Keratinocyte (primary cell): ENCODE measurements at regions not wholly inside any gene's neighbourhood (a gene's known extent, or its start where the extent isn't known, plus 50 kb on each side); places are given as distances from the start of the nearest gene placed in this dataset.

Experiments used
- DNase-seq: peaks from one replicate; pipeline ENCODE4 v3.0.0-alpha.2; 2011; ENCODE audit warnings: low read depth, missing footprints, low spot score
- FAIRE-seq: peaks from 2 replicates; lab custom pipeline; 2011; peaks lifted over from hg19 to GRCh38; lab: Jason Lieb, UNC
- H2AFZ ChIP-seq: 2 replicates; pipeline ENCODE4 v1.6.0; 2012; ENCODE audit warnings: low read length, control low read depth, inconsistent platforms; ENCODE audit not compliant: control insufficient read depth
- H3K27ac ChIP-seq: 2 replicates; pipeline ENCODE4 v1.5.1; 2011; ENCODE audit warnings: low read length; ENCODE audit not compliant: control insufficient read depth, insufficient read depth
- H3K27me3 ChIP-seq: 3 replicates; pipeline ENCODE4 v1.6.0; 2011; ENCODE audit warnings: low read length; ENCODE audit not compliant: control insufficient read depth, insufficient read depth; ENCODE audit errors: extremely low read depth
- H3K36me3 ChIP-seq, 2 experiments: 2 replicates in 1 of 2; 3 replicates in 1 of 2; pipeline ENCODE4 v1.5.1; 2011; ENCODE audit warnings: low read length in 2 of 2, mild to moderate bottlenecking in 1 of 2; ENCODE audit not compliant: control insufficient read depth in 2 of 2, insufficient read depth in 2 of 2; ENCODE audit errors: extremely low read depth in 1 of 2
- H3K4me1 ChIP-seq: 3 replicates; pipeline ENCODE4 v1.5.1; 2011; ENCODE audit warnings: low read length; ENCODE audit not compliant: control insufficient read depth, insufficient read depth; ENCODE audit errors: extremely low read depth
- H3K4me2 ChIP-seq: 3 replicates; pipeline ENCODE4 v1.6.0; 2011; ENCODE audit warnings: low read depth, low read length; ENCODE audit not compliant: control insufficient read depth, insufficient read depth; ENCODE audit errors: extremely low read depth
- H3K4me3 ChIP-seq, 3 experiments: fragments of 200-600 bp in 1 of 3; sonication (generic) in 1 of 3; 2 replicates in 2 of 3; 3 replicates in 1 of 3; pipeline ENCODE4 v1.5.1; 2011 to 2016; ENCODE audit warnings: low read length in 3 of 3, mild to moderate bottlenecking in 3 of 3, control low read depth in 2 of 3, inconsistent platforms in 1 of 3, low read depth in 1 of 3, mixed read lengths in 1 of 3, mixed run types in 1 of 3, moderate library complexity in 1 of 3; ENCODE audit not compliant: control insufficient read depth in 2 of 3, insufficient read depth in 2 of 3; ENCODE audit errors: extremely low read depth in 1 of 3
- H3K79me2 ChIP-seq: 2 replicates; pipeline ENCODE4 v1.6.0; 2012; ENCODE audit warnings: low read length; ENCODE audit not compliant: control insufficient read depth, insufficient read depth
- H3K9ac ChIP-seq: 3 replicates; pipeline ENCODE4 v1.6.0; 2011; ENCODE audit warnings: low read length; ENCODE audit not compliant: control insufficient read depth, insufficient read depth; ENCODE audit errors: extremely low read depth
- H3K9me1 ChIP-seq: 3 replicates; pipeline ENCODE4 v1.6.0; 2011; ENCODE audit warnings: low read length; ENCODE audit not compliant: control insufficient read depth, insufficient read depth; ENCODE audit errors: extremely low read depth
- H3K9me3 ChIP-seq: 2 replicates; pipeline ENCODE4 v1.5.1; 2012; ENCODE audit warnings: low read depth, low read length; ENCODE audit not compliant: control insufficient read depth
- H4K20me1 ChIP-seq: 3 replicates; pipeline ENCODE4 v1.6.0; 2011; ENCODE audit warnings: low read length; ENCODE audit not compliant: control insufficient read depth, insufficient read depth; ENCODE audit errors: extremely low read depth
- EZH2 ChIP-seq: IDR thresholded peaks from one replicate; pipeline ENCODE4 v1.6.1; 2012; ENCODE audit warnings: inconsistent platforms, mild to moderate bottlenecking, low read length, moderate library complexity
- dilution Hi-C: fragments of 300-500 bp; cut with MboI; formaldehyde crosslinking; loops from one replicate; pipeline ENCODE4 v1.7.0; 2020; ENCODE audit warnings: low sequenced_read_pairs; ENCODE audit not compliant: extremely low pct_ligation_motif_present
- TF ChIP-seq, protein P1 (sequence below), 3 experiments: IDR thresholded peaks in 1 of 3; conservative IDR thresholded peaks in 1 of 3; optimal IDR thresholded peaks in 1 of 3; 2 replicates in 2 of 3; 3 replicates in 1 of 3; pipeline versions ENCODE3 to v1.5.1; 2011; ENCODE audit warnings: low read length in 3 of 3, mild to moderate bottlenecking in 3 of 3, moderate library complexity in 2 of 3, control low read depth in 1 of 3, inconsistent platforms in 1 of 3; ENCODE audit not compliant: insufficient read depth in 2 of 3; ENCODE audit errors: extremely low read depth in 1 of 3

DNA sequence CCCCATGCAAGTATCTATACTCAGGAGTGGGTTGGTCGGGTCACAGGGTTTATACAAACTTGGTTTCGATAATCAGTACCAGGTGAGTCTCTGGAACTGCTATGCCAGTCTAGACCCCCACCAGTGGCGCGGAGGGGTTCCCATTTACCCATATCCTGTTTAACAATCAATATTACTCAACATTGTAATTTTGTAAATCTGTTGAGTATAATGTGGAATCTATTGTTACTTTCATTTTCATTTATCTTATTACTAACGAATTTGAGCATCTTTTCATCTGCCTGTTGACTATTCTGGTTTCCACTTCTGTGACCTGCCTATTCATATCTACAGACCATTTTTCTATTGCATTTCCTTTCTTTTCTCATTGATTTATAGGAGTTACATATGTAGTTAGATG is 275.2 kb upstream of the CRY1 start:
- peaks cover 9% of the 10 kb centered on the region for H3K4me1 ChIP-seq
- no peaks in the 10 kb centered on the region for H3K36me3 ChIP-seq
- no peak overlapping the region for H3K4me3 ChIP-seq
- dilution Hi-C loops, result no loop called here
- no peaks in the 10 kb centered on the region for H3K27me3 ChIP-seq
- no peaks in the 10 kb centered on the region for H3K79me2 ChIP-seq
- H3K9me1 ChIP-seq, result no peaks in the 10 kb centered on the region
- no peak overlapping the region for H3K27ac ChIP-seq
- TF ChIP-seq, protein P1, sequence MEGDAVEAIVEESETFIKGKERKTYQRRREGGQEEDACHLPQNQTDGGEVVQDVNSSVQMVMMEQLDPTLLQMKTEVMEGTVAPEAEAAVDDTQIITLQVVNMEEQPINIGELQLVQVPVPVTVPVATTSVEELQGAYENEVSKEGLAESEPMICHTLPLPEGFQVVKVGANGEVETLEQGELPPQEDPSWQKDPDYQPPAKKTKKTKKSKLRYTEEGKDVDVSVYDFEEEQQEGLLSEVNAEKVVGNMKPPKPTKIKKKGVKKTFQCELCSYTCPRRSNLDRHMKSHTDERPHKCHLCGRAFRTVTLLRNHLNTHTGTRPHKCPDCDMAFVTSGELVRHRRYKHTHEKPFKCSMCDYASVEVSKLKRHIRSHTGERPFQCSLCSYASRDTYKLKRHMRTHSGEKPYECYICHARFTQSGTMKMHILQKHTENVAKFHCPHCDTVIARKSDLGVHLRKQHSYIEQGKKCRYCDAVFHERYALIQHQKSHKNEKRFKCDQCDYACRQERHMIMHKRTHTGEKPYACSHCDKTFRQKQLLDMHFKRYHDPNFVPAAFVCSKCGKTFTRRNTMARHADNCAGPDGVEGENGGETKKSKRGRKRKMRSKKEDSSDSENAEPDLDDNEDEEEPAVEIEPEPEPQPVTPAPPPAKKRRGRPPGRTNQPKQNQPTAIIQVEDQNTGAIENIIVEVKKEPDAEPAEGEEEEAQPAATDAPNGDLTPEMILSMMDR (optimal IDR thresholded peaks at IDR 0.05 in 1 of 3, IDR thresholded peaks at IDR 0.05 in 1 of 3, conservative IDR thresholded peaks at IDR 0.05 in 1 of 3; ENCODE audit: extremely low read depth in 1 of 3, insufficient read depth in 2 of 3, low read length in 3 of 3), result no peak
- TF ChIP-seq EZH2, result no peak
- no peak overlapping the region for H3K9ac ChIP-seq
- no peak overlapping the region for H3K4me2 ChIP-seq
- H4K20me1 ChIP-seq, result no peaks in the 10 kb centered on the region
- H2AFZ ChIP-seq, result no peak overlapping the region
- FAIRE-seq (no peak), DNase-seq (no peak)
- no peaks in the 10 kb centered on the region for H3K9me3 ChIP-seq

DNA sequence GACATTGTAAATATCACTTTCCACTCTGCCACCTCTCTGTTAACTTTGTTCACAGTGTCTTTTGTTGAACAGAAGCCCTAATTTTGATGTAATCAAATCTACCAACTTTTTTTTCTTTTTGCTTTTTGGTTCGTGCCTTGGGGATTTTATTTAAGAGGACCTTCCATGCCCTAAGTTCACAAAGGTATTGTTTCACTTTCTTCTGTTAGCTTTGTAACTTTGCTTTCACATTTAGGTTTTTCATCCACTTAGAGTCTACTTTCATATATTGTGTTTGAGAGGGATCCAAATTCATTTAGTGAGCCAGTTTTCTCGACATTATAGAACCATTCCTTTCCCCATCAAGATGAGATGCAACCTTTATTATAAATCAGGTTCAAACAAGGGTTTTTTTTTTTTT is 275.7 kb upstream of the CRY1 start:
- Histone ChIP-seq H3K9me1 (no peaks in the 10 kb centered on the region), H3K9me3 (no peaks in the 10 kb centered on the region), H3K27ac (no peak overlapping the region), H3K9ac (no peak overlapping the region), H4K20me1 (no peaks in the 10 kb centered on the region), H3K4me3 (no peak overlapping the region), H3K79me2 (no peaks in the 10 kb centered on the region), H2AFZ (no peak overlapping the region), H3K27me3 (no peaks in the 10 kb centered on the region), H3K4me2 (no peak overlapping the region), H3K36me3 (no peaks in the 10 kb centered on the region), H3K4me1 (peaks cover 9% of the 10 kb centered on the region)
- dilution Hi-C loops, result no loop called here
- no peak for FAIRE-seq
- DNase-seq, result no peak
- TF ChIP-seq, protein P1 (optimal IDR thresholded peaks at IDR 0.05 in 1 of 3, IDR thresholded peaks at IDR 0.05 in 1 of 3, conservative IDR thresholded peaks at IDR 0.05 in 1 of 3; ENCODE audit: extremely low read depth in 1 of 3, insufficient read depth in 2 of 3, low read length in 3 of 3), result no peak
- TF ChIP-seq EZH2, result no peak
